SK-N-MC (cell line): ENCODE measurements at regions not wholly inside any gene's neighbourhood (a gene's known extent, or its start where the extent isn't known, plus 50 kb on each side); places are given as distances from the start of the nearest gene placed in this dataset.
"Not testable (repeated sequence)": the region's sequence is repeated elsewhere in the genome, so short reads cannot be mapped to it uniquely, and the experiment has no call there.

Experiments
- DNase-seq: peaks from one replicate; pipeline ENCODE4 v3.0.0-alpha.2; 2011; ENCODE audit warnings: low read depth, low spot score
- H3K27ac ChIP-seq: fragments of 200-600 bp; sonication (generic); 2 replicates; pipeline ENCODE4 v1.5.1; 2016; ENCODE audit warnings: mixed run types
- H3K36me3 ChIP-seq: fragments of 200-600 bp; sonication (generic); 2 replicates; pipeline ENCODE4 v1.6.1; 2017; ENCODE audit warnings: antibody characterized with exemption, low read length, mixed read lengths; ENCODE audit not compliant: insufficient read depth
- H3K4me3 ChIP-seq: fragments of 200-600 bp; sonication (generic); 2 replicates; pipeline ENCODE4 v1.5.1; 2016
- H3K9ac ChIP-seq: fragments of 200-600 bp; sonication (generic); 2 replicates; pipeline ENCODE4 v1.8.0; 2017; ENCODE audit warnings: mixed run types, mixed read lengths; ENCODE audit not compliant: insufficient read length
- H3K9me3 ChIP-seq: fragments of 200-600 bp; sonication (generic); 2 replicates; pipeline ENCODE4 v1.6.1; 2017; ENCODE audit warnings: low read depth, mild to moderate bottlenecking, antibody characterized with exemption, low read length, moderate library complexity, mixed read lengths
- EZH2 ChIP-seq: fragments of 200-600 bp; sonication (generic); IDR thresholded peaks from one replicate; pipeline ENCODE4 v1.6.1; 2017; ENCODE audit warnings: antibody characterized with exemption
- FOXP2 ChIP-seq: optimal IDR thresholded peaks from 2 replicates; pipeline ENCODE3; 2011; ENCODE audit warnings: mild to moderate bottlenecking, moderate library complexity; ENCODE audit not compliant: insufficient read depth; ENCODE audit errors: extremely low read length, control extremely low read depth
- POLR2AphosphoS5 ChIP-seq: IDR thresholded peaks from 2 replicates; pipeline ENCODE4 v1.6.1; 2012; ENCODE audit warnings: mild to moderate bottlenecking, low read depth, low read length, borderline replicate concordance

DNA sequence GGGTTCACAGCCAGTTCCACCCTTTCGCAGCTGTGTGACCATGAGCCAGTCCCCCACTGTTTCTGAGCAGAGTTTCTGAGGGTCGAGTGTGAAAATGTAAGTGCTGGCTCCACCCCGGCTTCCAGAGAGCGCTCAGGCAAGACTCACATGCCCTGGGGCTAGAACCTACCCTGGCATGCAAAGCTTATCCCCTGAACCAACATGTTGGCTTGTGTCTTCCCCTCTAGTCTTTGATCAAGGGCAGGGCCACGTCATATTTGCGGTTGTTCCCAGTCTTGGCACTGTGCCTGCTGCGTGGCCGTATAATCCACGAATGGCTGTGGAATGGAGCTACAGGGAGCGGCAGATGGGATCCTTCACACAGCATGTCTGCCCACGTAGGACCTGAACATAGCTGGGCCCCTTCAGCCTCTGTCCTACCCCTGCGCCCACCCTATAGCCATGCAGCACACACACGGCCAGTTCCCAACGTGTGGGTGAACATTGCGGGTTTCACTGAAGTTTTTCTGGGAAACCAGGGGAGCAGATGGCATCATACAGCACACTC, 84.8 kb downstream of the MRM1 start:
- H3K4me3 ChIP-seq: no peak overlapping the region
- no peaks in the 10 kb centered on the region for H3K9me3 ChIP-seq
- no peak for TF ChIP-seq FOXP2
- no peak for TF ChIP-seq EZH2
- no peak overlapping the region for H3K9ac ChIP-seq
- no peaks in the 10 kb centered on the region for H3K36me3 ChIP-seq
- DNase-seq: no peak
- H3K27ac ChIP-seq: no peak overlapping the region

GRCh38 chr17:36687736-36688135, 86.4 kb downstream of the MRM1 start:
- no peak overlapping the region for H3K9ac ChIP-seq
- H3K36me3 ChIP-seq: no peaks in the 10 kb centered on the region
- H3K9me3 ChIP-seq: no peaks in the 10 kb centered on the region
- TF ChIP-seq POLR2AphosphoS5 (no peak), EZH2 (no peak), FOXP2 (no peak)
- DNase-seq: no peak
- no peak overlapping the region for H3K27ac ChIP-seq
- no peak overlapping the region for H3K4me3 ChIP-seq

DNA sequence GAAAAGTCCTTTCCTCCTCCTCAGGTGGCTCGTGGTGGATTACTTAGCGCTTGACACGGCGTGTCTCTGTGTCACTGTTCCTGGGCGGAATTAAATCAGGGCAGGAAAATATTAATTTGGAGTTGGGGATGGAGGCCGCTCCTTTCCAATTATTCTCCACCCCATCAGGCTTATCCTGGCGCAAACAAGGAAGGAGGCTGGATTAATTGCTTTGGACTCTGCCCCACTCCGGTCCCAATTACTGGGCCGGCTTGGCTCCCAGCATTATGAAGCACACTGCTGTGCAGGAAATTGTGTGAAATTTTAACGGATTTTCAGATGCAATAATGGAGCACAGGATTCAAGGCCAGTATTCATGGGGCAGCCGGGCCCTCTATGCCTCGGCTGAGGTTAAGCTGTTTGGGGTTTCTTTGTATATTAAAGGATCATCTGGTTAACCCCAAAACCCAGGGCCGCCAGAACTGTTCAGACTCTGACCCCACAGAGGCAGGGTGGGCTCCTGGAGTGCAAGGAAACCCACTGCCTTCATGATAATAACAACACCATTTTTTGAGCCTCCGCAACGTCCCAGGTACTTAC, 87.8 kb downstream of the MRM1 start:
- no peak for DNase-seq
- no peak overlapping the region for H3K4me3 ChIP-seq
- no peaks in the 10 kb centered on the region for H3K36me3 ChIP-seq
- H3K27ac ChIP-seq: no peak overlapping the region
- no peaks in the 10 kb centered on the region for H3K9me3 ChIP-seq
- no peak for TF ChIP-seq POLR2AphosphoS5
- TF ChIP-seq FOXP2: no peak
- TF ChIP-seq EZH2: no peak
- H3K9ac ChIP-seq: no peak overlapping the region

DNA sequence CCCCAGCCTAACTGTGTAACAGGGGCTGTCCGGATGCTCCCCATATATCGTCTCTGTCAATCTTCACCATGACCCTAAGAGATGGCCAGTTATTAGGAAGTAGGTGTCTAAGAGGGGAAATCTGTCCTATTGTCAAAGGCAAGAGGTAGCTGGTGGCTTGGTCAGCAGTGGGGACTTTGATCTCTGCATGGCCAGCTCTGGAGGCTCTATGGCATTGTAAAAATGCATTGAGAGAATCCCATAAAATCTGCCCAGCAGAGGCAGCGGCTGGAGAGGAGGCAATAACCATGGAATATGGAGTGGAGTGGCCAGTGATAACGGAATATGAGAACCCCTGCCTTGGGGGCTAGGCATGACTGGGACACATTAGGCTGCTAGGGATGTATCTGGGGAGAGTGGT, 88.8 kb downstream of the MRM1 start:
- Histone ChIP-seq H3K9me3 (no peaks in the 10 kb centered on the region), H3K9ac (no peak overlapping the region), H3K4me3 (no peak overlapping the region), H3K27ac (no peak overlapping the region), H3K36me3 (no peaks in the 10 kb centered on the region)
- DNase-seq: no peak
- TF ChIP-seq POLR2AphosphoS5 (no peak), FOXP2 (no peak), EZH2 (no peak)

GRCh38 chr17:36691606-36692005, 90.2 kb downstream of the MRM1 start:
- no peak for DNase-seq
- no peak for TF ChIP-seq POLR2AphosphoS5
- TF ChIP-seq FOXP2: no peak
- no peak for TF ChIP-seq EZH2
- no peak overlapping the region for H3K4me3 ChIP-seq
- H3K9me3 ChIP-seq: no peaks in the 10 kb centered on the region
- no peak overlapping the region for H3K27ac ChIP-seq
- H3K9ac ChIP-seq: no peak overlapping the region
- no peaks in the 10 kb centered on the region for H3K36me3 ChIP-seq

GRCh38 chr17:36695082-36695481, 93.7 kb downstream of the MRM1 start:
- H3K9ac ChIP-seq: no peak overlapping the region
- TF ChIP-seq POLR2AphosphoS5: no peak
- TF ChIP-seq EZH2: no peak
- TF ChIP-seq FOXP2: no peak
- H3K9me3 ChIP-seq: no peaks in the 10 kb centered on the region
- no peak overlapping the region for H3K27ac ChIP-seq
- H3K4me3 ChIP-seq: no peak overlapping the region
- DNase-seq: no peak
- no peaks in the 10 kb centered on the region for H3K36me3 ChIP-seq

DNA sequence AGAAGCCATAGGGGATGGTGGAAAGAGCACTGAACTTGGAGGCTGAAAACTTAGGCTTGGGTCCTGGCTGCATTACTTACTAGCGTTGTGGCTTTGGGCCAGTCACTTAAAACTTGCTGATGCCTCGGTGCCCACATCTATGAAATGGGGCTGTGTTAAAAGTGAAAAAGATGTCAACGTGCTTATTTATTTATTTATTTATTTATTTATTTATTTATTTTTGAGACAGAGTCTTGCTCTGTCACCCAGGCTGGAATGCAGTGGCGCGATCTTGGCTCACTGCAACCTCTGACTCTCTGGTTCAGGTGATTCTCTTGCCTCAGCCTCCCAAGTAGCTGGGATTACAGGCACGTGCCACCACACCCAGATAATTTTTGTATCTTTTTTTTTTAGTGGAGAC, 94.3 kb downstream of the MRM1 start:
- not testable (repeated sequence) for H3K9ac ChIP-seq, H3K36me3 ChIP-seq, H3K9me3 ChIP-seq, DNase-seq, H3K4me3 ChIP-seq, H3K27ac ChIP-seq

DNA sequence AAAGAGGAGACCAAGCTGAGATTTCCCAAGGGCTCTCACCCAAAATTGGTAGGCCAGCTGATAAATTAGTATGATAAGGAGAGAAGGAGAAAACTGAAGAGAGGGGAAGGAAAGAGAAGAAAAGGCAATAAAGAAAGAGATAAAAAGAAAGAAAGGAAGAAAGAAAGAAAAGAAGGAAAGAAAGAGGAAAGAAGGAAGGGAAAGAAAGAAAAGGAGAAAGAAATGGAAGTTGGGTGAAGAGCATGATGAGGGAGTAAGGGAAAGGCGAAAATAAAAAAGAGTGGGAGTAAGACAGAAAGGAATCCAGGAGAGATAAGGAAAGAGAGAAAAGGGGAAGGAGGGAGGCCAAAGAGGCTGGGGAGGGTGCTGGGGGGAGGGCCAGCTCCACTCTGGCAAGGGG, 95.4 kb downstream of the MRM1 start:
- no peak for TF ChIP-seq POLR2AphosphoS5
- H3K27ac ChIP-seq: no peak overlapping the region

DNA sequence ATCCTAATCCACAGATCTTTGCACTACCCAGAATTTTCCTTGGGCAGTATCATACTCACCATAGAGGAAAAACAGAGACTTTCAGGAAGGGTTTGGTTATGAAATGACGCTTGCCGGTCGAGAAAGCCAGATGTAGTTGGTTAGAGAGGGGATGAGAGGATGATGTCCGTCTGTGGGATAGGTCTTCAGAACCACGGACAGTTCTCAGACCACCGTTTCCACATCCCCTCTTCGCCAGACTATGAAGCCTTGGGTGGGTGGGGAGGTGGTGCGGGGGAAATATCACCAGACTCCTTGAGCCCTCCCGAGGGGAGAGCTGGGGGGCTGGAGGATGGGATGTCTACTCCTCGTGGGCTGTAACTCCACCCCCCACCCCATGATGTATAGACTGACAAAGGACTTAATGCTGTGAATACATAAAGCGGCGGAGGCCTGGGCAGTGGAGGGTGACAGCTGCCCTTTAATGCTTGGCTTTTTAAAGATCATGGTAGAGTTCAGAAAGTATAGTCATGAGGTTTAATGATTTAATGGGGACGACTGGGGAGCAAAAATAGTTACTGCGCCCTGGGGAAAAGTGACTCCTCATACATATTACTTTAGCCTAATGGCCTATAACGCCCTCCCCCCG, 96.6 kb downstream of the MRM1 start:
- TF ChIP-seq POLR2AphosphoS5 (no peak), FOXP2 (no peak), EZH2 (no peak)

More for the DNA sequence above, 95.4 kb downstream of the MRM1 start:
- no peak for DNase-seq
- Histone ChIP-seq H3K9me3 (no peaks in the 10 kb centered on the region), H3K36me3 (no peaks in the 10 kb centered on the region), H3K9ac (no peak overlapping the region), H3K4me3 (no peak overlapping the region)

More for the DNA sequence above, 96.6 kb downstream of the MRM1 start:
- Histone ChIP-seq H3K4me3 (no peak overlapping the region), H3K9me3 (no peaks in the 10 kb centered on the region), H3K27ac (no peak overlapping the region), H3K36me3 (no peaks in the 10 kb centered on the region), H3K9ac (no peak overlapping the region)
- DNase-seq: no peak
